ENCODE measurements at regions not wholly inside any gene's neighbourhood (a gene's known extent, or its start where the extent isn't known, plus 50 kb on each side); places are given as distances from the start of the nearest gene placed in this dataset.

- Histone ChIP-seq H3K4me3 (no peak overlapping the region), H3K36me3 (no peaks in the 10 kb centered on the region), H3K9me3 (no peaks in the 10 kb centered on the region), H3K27me3 (no peaks in the 10 kb centered on the region)
- no peak for DNase-seq
Observed at GRCh38 chr6:14451594-14452374, 334.2 kb downstream of the CD83 start.

GRCh38 chr6:14452567-14453527 is 335.3 kb downstream of the CD83 start:
- Histone ChIP-seq H3K36me3 (no peaks in the 10 kb centered on the region), H3K27me3 (no peaks in the 10 kb centered on the region), H3K4me3 (no peak overlapping the region), H3K9me3 (no peaks in the 10 kb centered on the region)
- DNase-seq: no peak

- Histone ChIP-seq H3K9me3 (no peaks in the 10 kb centered on the region), H3K36me3 (no peaks in the 10 kb centered on the region), H3K4me3 (no peak overlapping the region), H3K27me3 (no peaks in the 10 kb centered on the region)
- DNase-seq: no peak
Observed at GRCh38 chr6:14453712-14454472, 336.3 kb downstream of the CD83 start.

GRCh38 chr6:14454473-14454775 is 336.9 kb downstream of the CD83 start:
- H3K4me3 ChIP-seq: no peak overlapping the region
- no peaks in the 10 kb centered on the region for H3K27me3 ChIP-seq
- no peak for DNase-seq
- no peaks in the 10 kb centered on the region for H3K9me3 ChIP-seq
- no peaks in the 10 kb centered on the region for H3K36me3 ChIP-seq

DNA sequence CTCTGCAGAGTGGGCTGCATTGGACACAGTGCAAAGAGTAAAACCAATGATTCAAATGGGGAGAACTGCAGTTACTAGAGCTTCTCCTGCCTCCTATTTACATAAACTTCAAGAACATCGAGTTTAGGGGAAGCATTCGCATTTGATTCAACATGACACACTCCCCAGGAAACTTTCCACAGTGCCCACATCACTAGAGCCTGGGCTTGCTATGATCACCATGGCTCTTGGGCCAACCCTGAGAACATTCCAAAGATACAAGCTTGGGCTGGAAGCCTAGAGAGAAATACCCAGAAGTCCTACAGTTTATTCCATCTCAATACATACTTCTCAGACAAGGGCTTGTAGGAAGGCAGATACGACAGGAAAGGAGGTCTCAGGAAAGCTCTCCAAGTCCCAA is 337.9 kb downstream of the CD83 start:
- no peaks in the 10 kb centered on the region for H3K9me3 ChIP-seq
- H3K4me3 ChIP-seq: no peak overlapping the region
- DNase-seq: no peak
- no peaks in the 10 kb centered on the region for H3K36me3 ChIP-seq
- H3K27me3 ChIP-seq: no peaks in the 10 kb centered on the region

DNA sequence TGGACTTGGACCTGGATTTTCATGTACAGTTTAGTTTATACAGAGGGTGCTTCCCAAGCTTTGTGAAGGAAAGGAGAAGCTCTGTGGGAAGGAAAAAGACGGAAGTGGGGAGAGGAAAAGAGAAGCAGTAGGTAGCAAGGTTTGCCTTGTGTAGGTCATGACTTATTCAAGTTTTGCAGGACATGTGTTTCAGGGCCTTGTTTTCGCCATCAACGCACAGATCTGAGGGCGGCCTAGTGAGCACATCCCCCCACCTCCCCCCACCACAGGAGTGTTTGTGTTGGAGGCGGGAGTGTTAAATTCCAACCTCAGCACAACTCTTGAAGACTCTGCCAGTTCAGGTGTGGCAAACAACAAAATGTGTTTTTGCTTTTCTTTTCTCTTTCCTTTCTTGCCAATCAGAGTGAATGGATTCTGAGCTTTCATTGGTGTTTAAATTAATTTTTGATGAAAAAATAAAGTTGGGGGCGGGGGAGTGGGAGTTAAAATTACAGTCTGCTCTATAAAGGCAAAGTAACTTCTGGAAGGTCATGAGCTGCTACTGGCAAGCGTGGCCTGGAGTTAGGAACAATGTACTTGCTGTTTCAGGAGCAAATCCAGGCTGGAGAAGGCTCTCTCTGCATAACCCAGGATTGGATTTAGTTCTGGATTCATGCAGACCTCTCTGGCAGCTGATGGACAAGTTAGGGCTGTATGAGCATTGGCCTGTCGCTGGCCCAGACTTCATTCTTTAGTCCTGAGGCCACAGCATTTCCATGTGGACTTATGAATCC is 338.5 kb downstream of the CD83 start:
- Histone ChIP-seq H3K9me3 (no peaks in the 10 kb centered on the region), H3K27me3 (no peaks in the 10 kb centered on the region), H3K4me3 (no peak overlapping the region), H3K36me3 (no peaks in the 10 kb centered on the region)
- DNase-seq: no peak

- Histone ChIP-seq H3K27me3 (no peaks in the 10 kb centered on the region), H3K4me3 (no peak overlapping the region)
Observed at GRCh38 chr6:14456941-14457340, 339.4 kb downstream of the CD83 start.

DNA sequence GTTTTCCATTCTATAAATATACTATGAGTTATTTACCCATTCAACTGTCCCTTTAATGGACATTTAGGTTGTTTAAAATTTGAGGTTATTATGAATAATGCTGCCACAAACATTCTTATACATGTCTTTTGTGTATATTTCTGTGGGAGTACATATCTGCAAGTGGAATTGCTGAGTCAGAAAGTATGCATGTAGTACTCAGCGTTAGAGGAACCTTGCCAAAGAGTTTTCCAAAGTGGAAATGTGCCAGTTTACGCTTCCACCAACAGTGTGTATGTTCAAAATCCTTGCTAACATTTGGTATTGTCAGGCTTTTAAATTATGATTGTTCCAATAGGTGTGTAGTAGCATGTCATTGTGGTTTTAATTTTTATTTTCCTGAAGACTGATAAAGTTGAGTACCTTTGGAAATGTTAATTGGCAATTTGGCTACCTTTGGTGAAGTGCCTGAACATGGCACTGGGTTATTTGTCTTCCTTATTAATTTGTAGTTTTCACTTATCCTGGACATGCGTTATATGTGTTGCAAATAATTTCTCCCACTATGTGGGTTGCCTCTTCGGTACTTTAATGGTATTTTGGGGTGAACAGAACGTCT is 341.2 kb downstream of the CD83 start:
- Histone ChIP-seq H3K36me3 (no peaks in the 10 kb centered on the region), H3K9me3 (no peaks in the 10 kb centered on the region), H3K27me3 (no peaks in the 10 kb centered on the region), H3K4me3 (no peak overlapping the region)
- DNase-seq: peak; percentile 81

More at GRCh38 chr6:14456941-14457340, 339.4 kb downstream of the CD83 start:
- H3K9me3 ChIP-seq: no peaks in the 10 kb centered on the region
- H3K36me3 ChIP-seq: no peaks in the 10 kb centered on the region
- no peak for DNase-seq

DNA sequence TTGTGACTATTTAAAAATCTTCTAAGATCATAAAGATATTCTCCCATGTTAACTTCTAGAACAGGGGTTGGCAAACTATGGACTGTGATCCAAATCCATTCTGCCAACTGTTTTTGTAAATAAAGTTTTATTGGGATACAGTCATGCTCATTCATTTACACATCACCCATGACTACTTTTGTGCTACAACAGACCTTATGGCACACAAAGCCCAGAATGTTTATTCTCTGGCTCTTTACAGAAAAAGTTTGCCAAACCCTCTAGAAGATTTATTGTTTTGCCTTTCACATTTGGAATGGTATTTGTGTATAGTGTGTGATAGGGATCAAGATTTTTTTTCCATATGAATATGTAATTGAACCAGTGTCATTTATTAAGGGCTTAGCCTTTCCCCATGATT is 341.7 kb downstream of the CD83 start:
- Histone ChIP-seq H3K9me3 (no peaks in the 10 kb centered on the region), H3K27me3 (no peaks in the 10 kb centered on the region), H3K4me3 (no peak overlapping the region), H3K36me3 (no peaks in the 10 kb centered on the region)
- peak; percentile 19 for DNase-seq

GRCh38 chr6:14460556-14460955 is 343.0 kb downstream of the CD83 start:
- Histone ChIP-seq H3K9me3 (no peaks in the 10 kb centered on the region), H3K4me3 (no peak overlapping the region), H3K36me3 (no peaks in the 10 kb centered on the region), H3K27me3 (no peaks in the 10 kb centered on the region)
- no peak for DNase-seq

DNA sequence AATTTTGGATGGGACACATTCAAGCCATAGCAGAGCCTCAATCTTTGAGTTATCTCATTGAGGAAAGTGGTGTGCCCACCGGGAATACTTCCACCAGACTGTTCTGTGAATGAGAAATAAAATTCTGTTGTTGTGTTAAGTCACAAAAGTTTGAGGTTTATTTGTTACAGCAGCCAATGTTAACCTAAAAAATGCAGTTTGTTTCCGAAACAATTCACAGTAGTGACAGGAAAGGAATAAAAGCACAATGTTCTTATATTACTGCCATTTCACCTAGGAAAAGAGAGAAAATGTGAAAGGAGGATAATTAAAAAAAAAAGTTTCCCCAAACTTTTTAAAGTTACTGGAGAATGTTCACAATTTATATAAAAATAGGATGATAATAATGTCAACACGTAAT is 344.6 kb downstream of the CD83 start:
- Histone ChIP-seq H3K27me3 (no peaks in the 10 kb centered on the region), H3K9me3 (no peaks in the 10 kb centered on the region), H3K4me3 (no peak overlapping the region), H3K36me3 (no peaks in the 10 kb centered on the region)
- no peak for DNase-seq

DNA sequence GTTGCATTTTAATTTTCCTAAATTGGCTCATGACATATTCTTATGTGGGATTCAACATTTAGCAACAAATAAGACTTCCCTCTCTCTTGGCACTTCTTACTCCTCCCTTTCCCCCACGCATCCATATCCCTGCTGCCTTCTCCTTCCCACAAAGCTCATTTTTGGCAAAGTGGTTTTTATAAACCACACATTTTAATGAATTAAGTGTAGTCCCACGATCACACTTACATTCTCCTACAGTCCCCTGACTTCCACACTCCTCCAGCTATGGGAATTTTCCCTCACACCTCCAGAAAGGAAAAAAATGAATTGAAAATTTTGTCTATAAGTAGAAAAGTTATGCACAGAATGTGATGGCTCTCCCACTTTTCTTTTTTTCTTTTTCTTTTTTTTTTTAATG is 345.0 kb downstream of the CD83 start:
- H3K27me3 ChIP-seq: no peaks in the 10 kb centered on the region
- no peak for DNase-seq
- no peaks in the 10 kb centered on the region for H3K36me3 ChIP-seq
- no peaks in the 10 kb centered on the region for H3K9me3 ChIP-seq
- no peak overlapping the region for H3K4me3 ChIP-seq

DNA sequence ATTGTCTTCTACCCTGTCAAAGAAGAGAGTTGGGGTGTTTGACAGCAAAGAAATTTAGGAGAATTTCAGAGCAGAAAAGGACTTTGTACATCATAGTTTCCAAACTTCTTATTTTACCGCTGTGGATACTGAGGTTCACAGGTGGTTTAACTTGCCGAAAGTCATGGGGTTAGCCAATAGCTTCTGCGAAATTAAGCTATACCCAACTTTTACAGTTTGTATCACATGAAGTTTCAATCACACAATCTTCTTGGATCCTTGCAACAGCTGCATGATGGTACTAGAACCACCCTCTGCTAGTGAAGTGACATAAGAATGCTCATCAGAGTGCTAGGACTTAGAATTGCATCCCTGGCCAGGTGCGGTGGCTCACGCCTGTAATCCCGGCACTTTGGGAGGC is 345.5 kb downstream of the CD83 start:
- Histone ChIP-seq H3K9me3 (no peaks in the 10 kb centered on the region), H3K36me3 (no peaks in the 10 kb centered on the region), H3K4me3 (no peak overlapping the region), H3K27me3 (no peaks in the 10 kb centered on the region)
- no peak for DNase-seq

DNA sequence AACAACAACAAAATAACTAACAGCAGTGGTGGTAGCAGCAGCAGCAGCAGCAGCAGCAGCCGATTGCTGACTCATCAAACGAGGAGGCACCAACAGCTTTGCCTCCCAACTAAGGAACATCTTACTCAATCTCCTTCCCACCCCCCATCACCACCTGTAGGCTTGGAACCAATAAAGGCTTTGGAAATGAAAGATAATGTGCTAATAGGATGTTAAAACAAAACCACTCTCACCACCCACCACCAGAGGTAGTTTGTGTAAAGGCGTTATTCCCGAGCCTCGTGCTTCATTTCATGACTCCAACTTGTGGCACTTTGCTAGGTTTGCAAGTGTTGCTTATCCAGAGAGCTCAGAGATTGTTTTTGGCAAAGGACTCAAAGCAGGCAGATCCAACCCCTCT is 346.5 kb downstream of the CD83 start:
- Histone ChIP-seq H3K36me3 (no peaks in the 10 kb centered on the region), H3K9me3 (0 out of 2 replicates have a peak, but pooled peaks cover 3% of the 10 kb centered on the region), H3K4me3 (no peak overlapping the region), H3K27me3 (no peaks in the 10 kb centered on the region)
- DNase-seq: peak; percentile 36

- H3K4me3 ChIP-seq: no peak overlapping the region
- no peak for DNase-seq
Observed at GRCh38 chr6:14464716-14465115, 347.1 kb downstream of the CD83 start.

GRCh38 chr6:14466278-14466677 is 348.7 kb downstream of the CD83 start:
- H3K9me3 ChIP-seq: 0 out of 2 replicates have a peak, but pooled peaks cover 4% of the 10 kb centered on the region
- peak; percentile 71 for DNase-seq
- no peaks in the 10 kb centered on the region for H3K36me3 ChIP-seq
- H3K4me3 ChIP-seq: no peak overlapping the region
- no peaks in the 10 kb centered on the region for H3K27me3 ChIP-seq

More at GRCh38 chr6:14464716-14465115, 347.1 kb downstream of the CD83 start:
- Histone ChIP-seq H3K36me3 (no peaks in the 10 kb centered on the region), H3K9me3 (0 out of 2 replicates have a peak, but pooled peaks cover 4% of the 10 kb centered on the region), H3K27me3 (no peaks in the 10 kb centered on the region)
